OCI-LY7 (cell line): ENCODE measurements at regions not wholly inside any gene's neighbourhood (a gene's known extent, or its start where the extent isn't known, plus 50 kb on each side); places are given as distances from the start of the nearest gene placed in this dataset.

Experiments
- BruUV-seq: library from RNA; stranded (reverse); fragments of 400-500 nt; replicated peaks from 2 replicates; lab custom pipeline; 2021; lab: Mats Ljungman, UMichigan
- CTCF ChIA-PET: fragments of 300-600 bp; sonication (Branson Sonifier 250); formaldehyde crosslinking; loops from one replicate; lab custom pipeline; 2022; ENCODE audit warnings: antibody characterized with exemption; ENCODE audit not compliant: unreplicated experiment; lab: Charles Lee
- POLR2A ChIA-PET: fragments of 300-600 bp; sonication (Branson Sonifier 250); formaldehyde crosslinking; loops from one replicate; lab custom pipeline; 2022; ENCODE audit warnings: antibody characterized with exemption; lab: Charles Lee
- DNase-seq: peaks from one replicate; pipeline ENCODE4 v3.0.0-alpha.2; 2015; ENCODE audit warnings: low spot score
- H2AFZ ChIP-seq: fragments of 200-600 bp; sonication (generic), shearing (Covaris generic); 2 replicates; pipeline ENCODE4 v1.6.1; 2014; ENCODE audit warnings: mild to moderate bottlenecking, antibody characterized with exemption, low read length, moderate library complexity
- H3K27ac ChIP-seq: fragments of 200-600 bp; sonication (generic); 2 replicates; pipeline ENCODE4 v1.5.1; 2014; ENCODE audit warnings: mixed run types, low read depth, mild to moderate bottlenecking, moderate library complexity, low read length, inconsistent platforms; ENCODE audit not compliant: poor library complexity, severe bottlenecking
- H3K36me3 ChIP-seq: fragments of 200-600 bp; sonication (generic); 2 replicates; pipeline ENCODE4 v1.6.1; 2014; ENCODE audit warnings: mild to moderate bottlenecking, antibody characterized with exemption, low read length, moderate library complexity, mixed read lengths; ENCODE audit not compliant: insufficient read depth
- H3K4me1 ChIP-seq: fragments of 200-600 bp; sonication (generic); 2 replicates; pipeline ENCODE4 v1.5.1; 2014; ENCODE audit warnings: mild to moderate bottlenecking, low read length; ENCODE audit not compliant: insufficient read depth, poor library complexity, severe bottlenecking
- H3K4me2 ChIP-seq: fragments of 200-600 bp; sonication (generic); 2 replicates; pipeline ENCODE4 v1.6.1; 2014; ENCODE audit warnings: mild to moderate bottlenecking, low read length
- H3K4me3 ChIP-seq: fragments of 200-600 bp; sonication (generic); 2 replicates; pipeline ENCODE4 v1.5.1; 2014; ENCODE audit warnings: mild to moderate bottlenecking, low read depth, low read length; ENCODE audit not compliant: poor library complexity, severe bottlenecking
- H3K79me2 ChIP-seq: fragments of 200-600 bp; sonication (generic); 2 replicates; pipeline ENCODE4 v1.6.1; 2016; ENCODE audit warnings: low read depth, mild to moderate bottlenecking, low read length, moderate library complexity, mixed read lengths; ENCODE audit not compliant: insufficient read depth
- H3K9me2 ChIP-seq: fragments of 200-600 bp; sonication (generic); 2 replicates; pipeline ENCODE4 v1.6.1; 2016; ENCODE audit warnings: mild to moderate bottlenecking, low read length, mixed read lengths; ENCODE audit not compliant: insufficient read depth
- H3K9me3 ChIP-seq: fragments of 200-600 bp; sonication (generic); 2 replicates; pipeline ENCODE4 v1.6.1; 2014; ENCODE audit warnings: mild to moderate bottlenecking, mixed run types, low read length, mixed read lengths
- H4K20me1 ChIP-seq: fragments of 200-600 bp; sonication (generic); 2 replicates; pipeline ENCODE4 v1.6.1; 2014; ENCODE audit warnings: mild to moderate bottlenecking, antibody characterized with exemption, low read length, moderate library complexity, mixed read lengths; ENCODE audit not compliant: insufficient read depth
- EZH2phosphoT487 ChIP-seq: fragments of 200-600 bp; sonication (generic); IDR thresholded peaks from 2 replicates; pipeline ENCODE4 v1.6.1; 2018; ENCODE audit warnings: low read depth, borderline replicate concordance, mild to moderate bottlenecking, mixed run types, antibody characterized with exemption, low read length, moderate library complexity, mixed read lengths
- intact Hi-C: fragments of 100-400 bp; cut with micrococcal nuclease; formaldehyde crosslinking; loops from one replicate; pipeline ENCODE4 v1.10.0; 2022; ENCODE audit not compliant: unreplicated experiment
- TF ChIP-seq, protein P1 (sequence below): fragments of 200-600 bp; sonication (generic); conservative IDR thresholded peaks from 2 replicates; pipeline ENCODE4 v1.5.1; 2014; ENCODE audit warnings: mild to moderate bottlenecking, antibody characterized with exemption, low read length, moderate library complexity, mixed read lengths

GRCh38 chr10:21060626-21061025 lies 163.5 kb upstream of the NEBL start:
- H3K4me3 ChIP-seq: no peak overlapping the region
- DNase-seq: no peak
- H3K9me2 ChIP-seq: no peaks in the 10 kb centered on the region
- no peaks in the 10 kb centered on the region for H4K20me1 ChIP-seq
- 0 out of 2 replicates have a peak, but pooled peaks cover 6% of the 10 kb centered on the region for H3K9me3 ChIP-seq
- no peak for TF ChIP-seq EZH2phosphoT487
- TF ChIP-seq, protein P1, sequence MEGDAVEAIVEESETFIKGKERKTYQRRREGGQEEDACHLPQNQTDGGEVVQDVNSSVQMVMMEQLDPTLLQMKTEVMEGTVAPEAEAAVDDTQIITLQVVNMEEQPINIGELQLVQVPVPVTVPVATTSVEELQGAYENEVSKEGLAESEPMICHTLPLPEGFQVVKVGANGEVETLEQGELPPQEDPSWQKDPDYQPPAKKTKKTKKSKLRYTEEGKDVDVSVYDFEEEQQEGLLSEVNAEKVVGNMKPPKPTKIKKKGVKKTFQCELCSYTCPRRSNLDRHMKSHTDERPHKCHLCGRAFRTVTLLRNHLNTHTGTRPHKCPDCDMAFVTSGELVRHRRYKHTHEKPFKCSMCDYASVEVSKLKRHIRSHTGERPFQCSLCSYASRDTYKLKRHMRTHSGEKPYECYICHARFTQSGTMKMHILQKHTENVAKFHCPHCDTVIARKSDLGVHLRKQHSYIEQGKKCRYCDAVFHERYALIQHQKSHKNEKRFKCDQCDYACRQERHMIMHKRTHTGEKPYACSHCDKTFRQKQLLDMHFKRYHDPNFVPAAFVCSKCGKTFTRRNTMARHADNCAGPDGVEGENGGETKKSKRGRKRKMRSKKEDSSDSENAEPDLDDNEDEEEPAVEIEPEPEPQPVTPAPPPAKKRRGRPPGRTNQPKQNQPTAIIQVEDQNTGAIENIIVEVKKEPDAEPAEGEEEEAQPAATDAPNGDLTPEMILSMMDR: no peak
- intact Hi-C loops: no loop called here
- H2AFZ ChIP-seq: no peak overlapping the region
- ChIA-PET POLR2A (no interaction called here), CTCF (no interaction called here)
- no TSS peak for BruUV-seq
- H3K4me1 ChIP-seq: no peaks in the 10 kb centered on the region
- H3K4me2 ChIP-seq: no peak overlapping the region
- no peaks in the 10 kb centered on the region for H3K79me2 ChIP-seq
- H3K36me3 ChIP-seq: no peaks in the 10 kb centered on the region
- no peak overlapping the region for H3K27ac ChIP-seq

- no TSS peak for BruUV-seq
- TF ChIP-seq, protein P1: no peak
- no peak for TF ChIP-seq EZH2phosphoT487
- Histone ChIP-seq H2AFZ (no peak overlapping the region), H3K9me3 (0 out of 2 replicates have a peak, but pooled peaks cover 6% of the 10 kb centered on the region), H3K4me2 (no peak overlapping the region), H4K20me1 (no peaks in the 10 kb centered on the region), H3K79me2 (no peaks in the 10 kb centered on the region), H3K36me3 (no peaks in the 10 kb centered on the region), H3K4me1 (no peaks in the 10 kb centered on the region), H3K4me3 (no peak overlapping the region), H3K27ac (no peak overlapping the region), H3K9me2 (no peaks in the 10 kb centered on the region)
- POLR2A ChIA-PET: interaction anchor here (1.2 kb wide), 1 partner anchor 89 kb away, joined by 3 read pairs; no protein-coding TSS in a partner anchor
- intact Hi-C loops: no loop called here
- DNase-seq: no peak
- CTCF ChIA-PET: no interaction called here
Observed at GRCh38 chr10:21057989-21058388, 160.9 kb upstream of the NEBL start.

DNA sequence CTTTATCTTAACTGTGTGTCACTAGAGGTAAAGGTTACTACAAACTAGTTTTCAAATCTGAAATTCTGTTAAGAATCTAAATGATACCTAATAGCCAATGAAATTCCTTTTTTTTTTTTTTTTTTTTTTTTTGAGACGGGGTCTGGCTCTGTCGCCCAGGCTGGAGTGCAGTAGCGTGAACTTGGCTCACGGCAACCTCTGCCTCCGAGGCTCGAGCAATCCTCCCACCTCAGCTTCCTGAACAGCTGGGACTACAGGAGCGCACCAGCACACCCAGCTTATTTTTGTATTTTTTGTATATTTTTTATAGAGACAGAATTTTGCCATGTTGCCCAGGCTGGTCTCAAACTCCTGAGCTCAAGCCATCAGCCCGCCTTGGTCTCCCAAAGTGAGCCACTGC lies 160.3 kb upstream of the NEBL start:
- no peaks in the 10 kb centered on the region for H3K4me1 ChIP-seq
- intact Hi-C loops: no loop called here
- H3K4me2 ChIP-seq: no peak overlapping the region
- TF ChIP-seq, protein P1: no peak
- TF ChIP-seq EZH2phosphoT487: no peak
- CTCF ChIA-PET: no interaction called here
- H2AFZ ChIP-seq: no peak overlapping the region
- no peaks in the 10 kb centered on the region for H3K36me3 ChIP-seq
- no peak overlapping the region for H3K27ac ChIP-seq
- BruUV-seq: no TSS peak
- 0 out of 2 replicates have a peak, but pooled peaks cover 6% of the 10 kb centered on the region for H3K9me3 ChIP-seq
- no peak overlapping the region for H3K4me3 ChIP-seq
- no peaks in the 10 kb centered on the region for H4K20me1 ChIP-seq
- POLR2A ChIA-PET: interaction anchor here (1.2 kb wide), 2 partner anchors 88 to 138 kb away, joined by 3 read pairs; no protein-coding TSS in a partner anchor
- no peaks in the 10 kb centered on the region for H3K79me2 ChIP-seq
- no peaks in the 10 kb centered on the region for H3K9me2 ChIP-seq
- DNase-seq: no peak
